HEK293 (cell line): ENCODE measurements at regions not wholly inside any gene's neighbourhood (a gene's known extent, or its start where the extent isn't known, plus 50 kb on each side); places are given as distances from the start of the nearest gene placed in this dataset.

Experiments
- ZBTB48 ChIP-seq: fragments of 450-650 bp; formaldehyde crosslinking; IDR thresholded peaks from 2 replicates; pipeline ENCODE4 v1.5.1; 2016; ENCODE audit warnings: missing biosample characterization, missing genetic modification characterization
- ZNF18 ChIP-seq: fragments of 450-650 bp; formaldehyde crosslinking; IDR thresholded peaks from 2 replicates; pipeline ENCODE4 v1.5.1; 2016; ENCODE audit warnings: missing biosample characterization, missing genetic modification characterization

- TF ChIP-seq ZNF18 = no peak
- no peak for TF ChIP-seq ZBTB48 (tag by site-specific recombination)
Observed at GRCh38 chr3:3641877-3642455, 157.3 kb upstream of the LRRN1 start.
